GM19467 (cell line): ENCODE measurements at regions not wholly inside any gene's neighbourhood (a gene's known extent, or its start where the extent isn't known, plus 50 kb on each side); places are given as distances from the start of the nearest gene placed in this dataset.
"Not testable (repeated sequence)": the region's sequence is repeated elsewhere in the genome, so short reads cannot be mapped to it uniquely, and the experiment has no call there.

Experiments used
- ATAC-seq: cut with Tn5 transposase; IDR thresholded peaks from one replicate; pipeline ENCODE4 v1.9.1; 2021; ENCODE audit warnings: mild to moderate bottlenecking, moderate library complexity; ENCODE audit not compliant: unreplicated experiment

DNA sequence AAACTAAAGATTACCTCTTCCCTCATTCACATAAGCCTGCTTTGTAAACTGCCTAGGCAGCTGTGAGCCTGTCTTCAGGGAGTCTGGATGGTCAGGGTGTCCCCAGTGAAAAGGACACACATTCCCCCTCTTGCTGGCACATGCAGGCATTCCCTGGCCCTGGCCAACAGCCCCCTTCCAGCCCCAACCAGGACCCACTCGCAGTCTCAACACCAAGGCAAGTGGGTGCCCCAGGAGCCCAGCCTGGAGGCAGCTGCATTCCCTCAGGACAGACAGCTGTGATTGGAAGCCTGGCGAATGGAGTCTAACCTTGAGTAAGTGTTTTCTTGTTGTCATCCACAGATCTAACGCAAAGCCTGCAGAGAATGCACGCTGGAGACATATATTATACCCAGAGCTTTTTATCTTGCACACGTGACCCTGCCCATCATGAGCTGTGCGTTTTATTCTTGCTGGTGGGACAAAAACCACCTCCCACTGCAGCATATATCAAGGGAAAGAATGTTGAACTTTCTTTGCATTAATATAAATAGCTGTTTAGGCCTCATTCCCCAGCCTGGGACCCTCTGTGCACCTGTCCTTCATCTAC is 95.0 kb upstream of the LHX1 start:
- no peak for ATAC-seq

- ATAC-seq = no peak
These were observed 94.2 kb upstream of the LHX1 start for GRCh38 chr17:36842963-36843558.

GRCh38 chr17:36844013-36844412 is 93.3 kb upstream of the LHX1 start:
- ATAC-seq = no peak

GRCh38 chr17:36844601-36845000 is 92.7 kb upstream of the LHX1 start:
- no peak for ATAC-seq

DNA sequence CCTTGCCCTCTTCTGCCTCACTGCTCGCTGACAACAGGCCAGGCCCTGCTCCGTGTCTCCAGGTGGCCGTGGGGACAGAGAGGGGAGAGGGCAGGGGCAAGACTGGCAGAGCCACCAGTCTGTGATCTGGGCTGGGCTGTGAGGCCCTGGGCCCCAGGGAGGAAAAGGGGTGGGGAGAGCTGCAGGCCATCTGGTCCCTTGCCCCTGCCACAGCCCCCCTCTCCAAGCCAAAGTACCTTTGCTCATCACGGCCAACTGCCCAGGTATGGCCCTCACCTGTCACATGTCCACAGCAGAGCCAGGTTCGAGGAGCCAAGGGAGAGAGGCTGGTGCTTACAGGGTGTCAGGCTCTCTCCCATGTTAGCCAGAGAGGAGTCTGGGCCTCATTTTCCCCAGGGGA is 91.4 kb upstream of the LHX1 start:
- no peak for ATAC-seq

- no peak for ATAC-seq
These were observed 90.6 kb upstream of the LHX1 start for GRCh38 chr17:36846410-36847292.

DNA sequence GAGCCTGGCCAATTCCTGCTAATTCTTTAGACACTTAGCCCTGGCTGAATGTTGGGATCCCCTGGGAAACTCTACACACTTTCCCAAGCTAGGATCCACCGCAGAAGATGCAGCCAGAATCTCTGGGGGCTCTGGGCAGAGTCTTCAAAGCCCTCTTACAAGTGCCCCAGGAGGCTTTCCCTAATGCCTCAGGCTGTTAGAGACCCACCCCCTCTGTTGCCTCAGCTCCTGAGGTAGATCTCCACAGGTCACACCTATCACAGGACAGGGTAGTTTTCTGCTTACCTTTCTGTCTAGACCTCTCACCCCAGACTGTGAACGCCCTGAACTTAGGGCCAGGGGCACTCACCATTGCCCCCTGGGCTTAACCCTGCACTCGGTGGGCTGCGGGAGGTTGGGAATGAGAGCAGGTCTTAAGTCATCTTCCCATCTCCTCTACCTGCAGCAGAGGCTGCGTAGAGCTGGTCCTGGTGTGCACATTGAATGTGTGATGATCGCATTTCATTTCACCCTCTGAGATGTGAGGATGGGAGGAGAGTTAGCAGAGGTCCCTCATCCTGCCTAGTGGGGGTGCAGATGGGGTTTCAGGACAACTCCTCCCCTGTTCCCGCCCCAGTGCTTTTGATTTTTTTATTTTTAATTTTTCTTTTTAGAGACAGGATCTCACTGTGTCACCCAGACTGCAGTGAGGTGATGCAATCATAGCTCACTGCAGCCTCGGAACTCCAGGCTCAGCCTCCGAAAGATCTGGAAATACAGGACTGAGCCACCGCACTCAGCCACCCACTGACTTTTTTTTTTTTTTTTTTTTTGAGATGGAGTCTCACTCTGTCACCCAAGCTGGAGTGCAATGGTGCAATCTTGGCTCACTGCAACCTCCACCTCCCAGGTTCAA is 89.0 kb upstream of the LHX1 start:
- ATAC-seq = no peak

GRCh38 chr17:36849020-36849419 is 88.3 kb upstream of the LHX1 start:
- ATAC-seq = not testable (repeated sequence)

GRCh38 chr17:36849871-36850348 is 87.4 kb upstream of the LHX1 start:
- ATAC-seq = no peak

GRCh38 chr17:36850790-36851189 is 86.5 kb upstream of the LHX1 start:
- no peak for ATAC-seq

DNA sequence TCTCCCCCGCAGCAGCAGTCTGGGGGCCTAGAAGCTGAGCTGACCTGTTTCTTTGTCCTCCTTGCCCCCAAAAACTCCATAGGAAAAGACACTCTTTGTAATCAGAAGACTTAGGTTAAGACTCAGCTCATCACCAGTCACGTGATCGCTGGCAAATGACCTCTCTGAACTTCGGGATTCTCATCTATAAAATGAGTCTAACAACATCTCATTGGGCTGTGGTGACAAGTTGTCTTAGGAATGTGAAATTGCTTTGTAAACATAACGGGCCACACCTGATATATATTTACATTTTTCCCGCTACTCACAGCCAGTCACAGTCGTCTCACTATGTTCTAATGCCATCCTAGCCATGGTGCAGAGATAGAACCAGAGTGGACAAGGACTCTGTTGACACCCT is 86.0 kb upstream of the LHX1 start:
- ATAC-seq = no peak

DNA sequence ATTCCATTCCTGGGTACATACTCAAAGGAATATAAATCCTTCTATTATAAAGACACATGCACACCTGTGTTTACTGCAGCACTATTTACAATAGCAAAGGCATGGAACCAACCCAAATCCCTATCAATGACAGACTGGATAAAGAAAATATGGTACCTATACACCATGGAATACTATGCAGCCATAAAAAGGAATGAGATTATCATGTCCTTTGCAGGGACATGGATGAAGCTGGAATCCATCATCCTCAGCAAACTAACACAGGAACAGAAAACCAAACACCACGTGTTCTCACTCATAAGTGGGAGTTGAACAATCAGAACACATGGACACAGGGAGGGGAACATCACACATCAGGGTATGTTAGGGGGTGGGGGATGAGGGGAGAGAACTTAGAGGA is 84.8 kb upstream of the LHX1 start:
- ATAC-seq = not testable (repeated sequence)

GRCh38 chr17:36854982-36855381 is 82.3 kb upstream of the LHX1 start:
- ATAC-seq = no peak

DNA sequence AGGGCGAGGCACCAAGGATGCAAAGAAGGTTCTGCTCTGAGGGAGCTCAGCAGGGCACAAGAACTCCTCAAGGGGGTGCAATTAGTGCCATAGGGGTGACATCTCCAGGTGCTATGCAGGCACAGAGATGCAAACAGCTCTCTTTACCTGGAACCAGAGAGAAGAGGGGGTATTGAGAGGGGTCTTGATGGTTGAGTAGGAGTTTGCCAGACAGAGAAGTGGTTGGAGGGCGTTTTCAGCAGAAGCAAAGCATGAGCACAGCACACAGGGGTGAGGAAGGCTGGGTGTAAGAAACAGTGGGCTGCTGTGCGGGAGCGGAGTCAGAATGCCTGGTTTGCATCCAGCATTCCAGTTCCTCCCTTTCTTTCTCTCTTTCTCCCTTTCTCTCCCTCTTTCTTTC is 81.8 kb upstream of the LHX1 start:
- ATAC-seq = no peak

DNA sequence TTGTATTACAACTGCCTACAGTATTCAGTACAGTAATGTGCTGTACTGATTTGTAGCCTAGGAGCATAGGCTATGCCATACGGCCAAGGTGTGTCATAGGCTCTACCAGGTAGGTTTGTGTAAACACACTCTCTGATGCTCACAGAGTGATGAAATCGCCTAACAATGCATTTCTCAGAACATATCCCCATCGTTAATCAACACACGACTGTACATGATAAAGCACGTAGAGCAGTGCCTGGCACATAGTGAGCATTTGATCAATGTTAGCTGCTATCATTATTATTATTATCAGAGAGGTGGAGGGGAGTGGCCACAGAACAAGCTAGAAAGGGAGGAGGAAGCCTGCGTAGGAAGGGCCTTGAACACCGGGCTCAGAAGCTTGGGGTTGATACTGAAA is 81.1 kb upstream of the LHX1 start:
- no peak for ATAC-seq

GRCh38 chr17:36856903-36857381 is 80.3 kb upstream of the LHX1 start:
- no peak for ATAC-seq

- no peak for ATAC-seq
These were observed 79.6 kb upstream of the LHX1 start for GRCh38 chr17:36857698-36858097.

DNA sequence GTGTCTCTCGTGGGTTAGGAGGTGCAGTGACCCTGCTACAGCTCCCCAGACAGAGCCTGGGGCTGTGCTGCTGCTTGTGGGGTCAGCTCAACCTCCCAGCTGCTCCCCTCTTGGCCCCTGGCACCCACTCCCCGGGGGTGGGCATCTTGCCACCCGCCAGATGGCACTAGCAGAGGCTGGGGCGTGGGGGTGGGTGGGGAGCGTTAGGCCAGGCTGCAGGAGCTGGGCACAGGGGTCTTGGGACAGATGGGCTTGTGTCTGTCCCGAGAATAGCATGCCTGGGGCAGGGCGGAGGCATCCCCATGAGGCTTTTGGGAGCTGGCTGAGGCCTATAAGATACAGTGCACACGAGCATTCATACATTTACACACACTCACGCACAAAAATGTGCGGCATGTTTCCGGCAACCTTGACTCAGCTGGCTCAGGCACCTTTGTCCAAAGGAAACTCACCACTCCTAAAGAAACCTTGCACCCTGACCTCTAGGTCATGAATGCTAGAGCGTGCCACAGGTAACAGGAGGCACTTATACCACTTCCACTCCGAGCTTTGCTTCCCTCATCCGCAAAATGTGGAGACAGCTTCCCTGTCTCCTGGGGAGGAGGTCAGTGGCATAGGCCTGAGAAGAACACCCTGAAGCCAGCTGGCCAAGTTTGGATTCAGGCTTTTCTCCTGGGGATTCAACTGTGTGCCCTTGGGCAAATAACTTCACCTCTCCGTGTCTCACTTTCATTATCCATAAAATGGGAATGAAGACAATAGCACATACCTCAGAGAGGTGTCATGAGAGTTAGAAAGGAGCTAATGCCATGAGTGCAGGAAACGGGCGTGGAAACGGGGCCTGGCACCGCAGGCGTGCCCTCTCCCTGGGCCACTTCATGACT is 78.9 kb upstream of the LHX1 start:
- ATAC-seq = no peak

DNA sequence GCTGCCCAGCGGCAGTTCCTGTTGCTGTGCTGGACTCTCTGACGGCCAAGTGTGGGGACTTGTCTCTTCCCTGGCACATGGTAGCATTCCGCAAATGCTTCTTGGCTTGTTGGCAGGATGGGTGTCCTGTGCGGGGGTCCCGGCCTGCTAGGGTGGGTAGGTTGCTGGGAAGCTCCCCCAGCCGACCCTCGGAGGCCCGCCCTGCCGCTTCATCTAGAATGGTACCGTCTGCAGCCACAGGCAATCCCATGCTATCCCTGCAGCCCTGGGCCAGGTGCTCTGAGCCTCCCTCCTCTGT is 78.3 kb upstream of the LHX1 start:
- no peak for ATAC-seq

- ATAC-seq = no peak
These were observed 77.6 kb upstream of the LHX1 start for GRCh38 chr17:36859706-36860105.
